Uterus (tissue), 2 donors: ENCODE measurements at regions not wholly inside any gene's neighbourhood (a gene's known extent, or its start where the extent isn't known, plus 50 kb on each side); places are given as distances from the start of the nearest gene placed in this dataset.

Experiments
- CTCF ChIP-seq, 4 experiments: fragments of 200-600 bp in 2 of 4; fragments of 450-650 bp in 2 of 4; sonication (generic) in 2 of 4; IDR thresholded peaks; one replicate each; pipeline ENCODE4 v1.5.1; 2016 to 2019; ENCODE audit warnings: antibody characterized with exemption in 4 of 4, mild to moderate bottlenecking in 2 of 4, moderate library complexity in 1 of 4
- POLR2A ChIP-seq, 2 donors: fragments of 450-650 bp; IDR thresholded peaks; one replicate each; pipeline ENCODE4 v1.6.1; 2016; ENCODE audit warnings: antibody characterized with exemption in 2 of 2, mild to moderate bottlenecking in 1 of 2, moderate library complexity in 1 of 2

GRCh38 chr16:87095271-87095670, 221.9 kb downstream of the C16orf95 start:
- TF ChIP-seq CTCF (IDR thresholded peaks at IDR 0.05) (no peak), POLR2A (IDR thresholded peaks at IDR 0.05) (no peak)
